Endothelial cell of umbilical vein (primary cell): ENCODE measurements at regions not wholly inside any gene's neighbourhood (a gene's known extent, or its start where the extent isn't known, plus 50 kb on each side); places are given as distances from the start of the nearest gene placed in this dataset.

Experiments
- BruUV-seq: library from RNA; stranded (reverse); fragments of 400-500 nt; replicated peaks from 2 replicates; lab custom pipeline; 2021; lab: Mats Ljungman, UMichigan
- CTCF ChIA-PET: fragments of 300-600, 350-600 bp; sonication (Branson Sonifier 250); formaldehyde crosslinking; loops from one replicate; lab custom pipeline; 2021; ENCODE audit warnings: antibody characterized with exemption, inconsistent platforms; lab: Charles Lee
- POLR2A ChIA-PET: fragments of 300-600, 350-600 bp; sonication (Branson Sonifier 250); formaldehyde crosslinking; loops from one replicate; lab custom pipeline; 2021; ENCODE audit warnings: antibody characterized with exemption, inconsistent platforms; lab: Charles Lee
- DNase-seq: peaks from one replicate; pipeline ENCODE4 v3.0.0-alpha.2; 2011; ENCODE audit warnings: low read depth, low spot score
- FAIRE-seq: peaks from 2 replicates; lab custom pipeline; 2011; peaks lifted over from hg19 to GRCh38; lab: Jason Lieb, UNC
- H2AFZ ChIP-seq: 2 replicates; pipeline ENCODE4 v1.6.0; 2012; ENCODE audit warnings: low read depth, low read length, control low read depth, inconsistent platforms
- H3K27ac ChIP-seq: 2 replicates; pipeline ENCODE4 v1.5.1; 2011; ENCODE audit warnings: low read depth, mild to moderate bottlenecking, control low read depth, low read length, moderate library complexity; ENCODE audit not compliant: insufficient read depth
- H3K27me3 ChIP-seq, 2 experiments: 2 replicates each; pipeline versions ENCODE4 v1.6.0 to v1.6.1; 2011; ENCODE audit warnings: low read length in 2 of 2, mixed read lengths in 1 of 2; ENCODE audit not compliant: control insufficient read depth in 2 of 2, insufficient read depth in 2 of 2
- H3K36me3 ChIP-seq, 2 experiments: 2 replicates in 1 of 2; 3 replicates in 1 of 2; pipeline ENCODE4 v1.5.1; 2011; ENCODE audit warnings: low read length in 2 of 2, mild to moderate bottlenecking in 1 of 2, moderate library complexity in 1 of 2; ENCODE audit not compliant: control insufficient read depth in 2 of 2, insufficient read depth in 2 of 2; ENCODE audit errors: extremely low read depth in 1 of 2
- H3K4me1 ChIP-seq: 3 replicates; pipeline ENCODE4 v1.5.1; 2011; ENCODE audit warnings: mild to moderate bottlenecking, low read length; ENCODE audit not compliant: control insufficient read depth, insufficient read depth; ENCODE audit errors: extremely low read depth
- H3K4me2 ChIP-seq: 2 replicates; pipeline ENCODE4 v1.6.1; 2011; ENCODE audit warnings: low read length, control low read depth, mixed read lengths; ENCODE audit not compliant: insufficient read depth
- H3K4me3 ChIP-seq, 3 experiments: fragments of 200-600 bp in 1 of 3; sonication (generic), shearing (Covaris generic) in 1 of 3; replicated peaks in 1 of 3; 2 replicates each; pipeline ENCODE4 v1.5.1; 2011 to 2016; ENCODE audit warnings: control low read depth in 3 of 3, low read length in 3 of 3, mild to moderate bottlenecking in 2 of 3, inconsistent platforms in 1 of 3, low read depth in 1 of 3, moderate library complexity in 1 of 3; ENCODE audit not compliant: insufficient read depth in 1 of 3
- H3K79me2 ChIP-seq: 2 replicates; pipeline ENCODE4 v1.6.0; 2012; ENCODE audit warnings: low read length, inconsistent platforms; ENCODE audit not compliant: control insufficient read depth, insufficient read depth
- H3K9ac ChIP-seq: replicated peaks from 2 replicates; pipeline ENCODE3; 2011; ENCODE audit warnings: low read length, control low read depth; ENCODE audit not compliant: insufficient read depth; ENCODE audit errors: extremely low read depth
- H3K9me1 ChIP-seq: replicated peaks from 3 replicates; pipeline ENCODE4 v1.6.0; 2011; ENCODE audit warnings: mild to moderate bottlenecking, low read length; ENCODE audit not compliant: control insufficient read depth, insufficient read depth; ENCODE audit errors: extremely low read depth
- H3K9me3 ChIP-seq: replicated peaks from 2 replicates; pipeline ENCODE4 v1.5.1; 2012; ENCODE audit warnings: low read length, inconsistent platforms; ENCODE audit not compliant: control insufficient read depth, insufficient read depth
- H4K20me1 ChIP-seq: replicated peaks from 2 replicates; pipeline ENCODE3; 2011; ENCODE audit warnings: mild to moderate bottlenecking, low read length; ENCODE audit not compliant: control insufficient read depth, insufficient read depth; ENCODE audit errors: extremely low read depth
- EZH2 ChIP-seq: IDR thresholded peaks from 2 replicates; pipeline ENCODE4 v1.6.1; 2012; ENCODE audit warnings: borderline replicate concordance, low read depth, mild to moderate bottlenecking, moderate library complexity, low read length, inconsistent platforms; ENCODE audit not compliant: severe bottlenecking
- FOS ChIP-seq: IDR thresholded peaks from 2 replicates; pipeline ENCODE4 v1.6.1; 2011; ENCODE audit warnings: mild to moderate bottlenecking, low read length, moderate library complexity, borderline replicate concordance; ENCODE audit not compliant: insufficient read depth
- GATA2 ChIP-seq: IDR thresholded peaks from 2 replicates; pipeline ENCODE4 v1.7.0; 2011; ENCODE audit warnings: low read depth, mild to moderate bottlenecking, moderate library complexity, mixed read lengths, low read length; ENCODE audit not compliant: insufficient read length, insufficient read depth
- JUN ChIP-seq: IDR thresholded peaks from 2 replicates; pipeline ENCODE4 v1.6.1; 2011; ENCODE audit warnings: borderline replicate concordance, low read depth; ENCODE audit not compliant: insufficient read length, insufficient read depth
- MYC ChIP-seq: IDR thresholded peaks from one replicate; pipeline ENCODE4 v1.6.1; 2011; ENCODE audit warnings: mild to moderate bottlenecking, low read depth, low read length
- POLR2A ChIP-seq: IDR thresholded peaks from 2 replicates; pipeline ENCODE4 v1.6.1; 2012; ENCODE audit warnings: low read depth, mild to moderate bottlenecking, control low read depth, low read length
- POLR2AphosphoS5 ChIP-seq: IDR thresholded peaks from 2 replicates; pipeline ENCODE4 v1.6.1; 2012; ENCODE audit warnings: low read depth, mild to moderate bottlenecking, control low read depth, low read length, moderate library complexity; ENCODE audit not compliant: insufficient read depth
- dilution Hi-C: fragments of 300-500 bp; cut with MboI; formaldehyde crosslinking; loops from one replicate; pipeline ENCODE4 v1.15.0; 2019; ENCODE audit warnings: low sequenced_read_pairs; ENCODE audit not compliant: extremely low pct_ligation_motif_present
- intact Hi-C: fragments of 100-400 bp; cut with micrococcal nuclease; formaldehyde crosslinking; loops from one replicate; pipeline ENCODE4 v1.10.0; 2022
- TF ChIP-seq, protein P1 (sequence below): IDR thresholded peaks from 2 replicates; pipeline ENCODE4 v1.6.1; 2011; ENCODE audit not compliant: insufficient read depth, insufficient read length
- TF ChIP-seq, protein P2 (sequence below), 2 donors: IDR thresholded peaks; 1 replicate in 1 of 2; 2 replicates in 1 of 2; pipeline ENCODE4 v1.5.1; 2011; ENCODE audit warnings: low read length in 2 of 2, mild to moderate bottlenecking in 2 of 2, moderate library complexity in 2 of 2, control low read depth in 1 of 2, inconsistent platforms in 1 of 2, low read depth in 1 of 2; ENCODE audit not compliant: insufficient read depth in 1 of 2; ENCODE audit errors: extremely low read depth in 1 of 2

DNA sequence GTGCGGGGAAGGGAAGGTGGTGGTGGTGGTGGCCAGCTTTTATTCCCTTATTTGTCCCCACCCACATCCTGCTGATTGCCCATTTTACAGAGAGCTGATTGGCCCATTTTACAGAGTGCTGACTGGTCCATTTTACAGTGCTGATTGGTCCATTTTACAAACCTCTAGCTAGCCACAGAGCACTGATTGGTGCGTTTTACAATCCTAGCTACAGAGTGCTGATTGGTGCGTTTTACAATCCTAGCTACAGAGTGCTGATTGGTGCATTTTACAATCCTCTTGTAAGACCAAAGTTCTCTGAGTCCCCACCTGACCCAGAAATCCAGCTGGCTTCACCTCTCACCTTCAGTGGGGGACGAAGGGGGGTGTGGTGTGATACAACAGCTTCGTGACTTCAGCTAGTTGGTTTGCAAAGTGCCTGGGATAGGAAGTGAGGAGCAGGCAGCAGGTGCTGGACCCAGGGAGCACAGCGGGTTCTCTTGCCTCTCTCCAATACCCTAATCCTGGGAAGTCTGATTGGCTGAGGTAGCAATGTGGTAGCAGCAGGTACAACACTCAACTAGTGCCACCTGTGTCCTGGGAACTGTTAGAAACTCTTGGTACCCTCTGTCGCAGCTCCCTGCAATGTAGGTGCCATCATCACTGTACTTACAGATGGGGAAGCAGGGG is 92.1 kb downstream of the BARX1 start:
- no peak for TF ChIP-seq POLR2A
- TF ChIP-seq POLR2AphosphoS5, result no peak
- no peak for TF ChIP-seq GATA2
- no peak for TF ChIP-seq MYC
- TF ChIP-seq, protein P1, sequence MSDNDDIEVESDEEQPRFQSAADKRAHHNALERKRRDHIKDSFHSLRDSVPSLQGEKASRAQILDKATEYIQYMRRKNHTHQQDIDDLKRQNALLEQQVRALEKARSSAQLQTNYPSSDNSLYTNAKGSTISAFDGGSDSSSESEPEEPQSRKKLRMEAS, result no peak
- TF ChIP-seq, protein P2, sequence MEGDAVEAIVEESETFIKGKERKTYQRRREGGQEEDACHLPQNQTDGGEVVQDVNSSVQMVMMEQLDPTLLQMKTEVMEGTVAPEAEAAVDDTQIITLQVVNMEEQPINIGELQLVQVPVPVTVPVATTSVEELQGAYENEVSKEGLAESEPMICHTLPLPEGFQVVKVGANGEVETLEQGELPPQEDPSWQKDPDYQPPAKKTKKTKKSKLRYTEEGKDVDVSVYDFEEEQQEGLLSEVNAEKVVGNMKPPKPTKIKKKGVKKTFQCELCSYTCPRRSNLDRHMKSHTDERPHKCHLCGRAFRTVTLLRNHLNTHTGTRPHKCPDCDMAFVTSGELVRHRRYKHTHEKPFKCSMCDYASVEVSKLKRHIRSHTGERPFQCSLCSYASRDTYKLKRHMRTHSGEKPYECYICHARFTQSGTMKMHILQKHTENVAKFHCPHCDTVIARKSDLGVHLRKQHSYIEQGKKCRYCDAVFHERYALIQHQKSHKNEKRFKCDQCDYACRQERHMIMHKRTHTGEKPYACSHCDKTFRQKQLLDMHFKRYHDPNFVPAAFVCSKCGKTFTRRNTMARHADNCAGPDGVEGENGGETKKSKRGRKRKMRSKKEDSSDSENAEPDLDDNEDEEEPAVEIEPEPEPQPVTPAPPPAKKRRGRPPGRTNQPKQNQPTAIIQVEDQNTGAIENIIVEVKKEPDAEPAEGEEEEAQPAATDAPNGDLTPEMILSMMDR (IDR thresholded peaks at IDR 0.05; ENCODE audit: extremely low read depth in 1 of 2, insufficient read depth in 1 of 2, low read depth in 1 of 2, low read length in 2 of 2), result no peak
- no peak for TF ChIP-seq FOS
- no peak for TF ChIP-seq JUN
- no peak for TF ChIP-seq EZH2
- H3K27ac ChIP-seq, result no peak overlapping the region
- BruUV-seq, result no TSS peak
- peaks cover 0 to 5% of the 10 kb centered on the region in 2 experiments for H3K27me3 ChIP-seq
- POLR2A ChIA-PET, result interaction anchor here (0.6 kb wide), 1 partner anchor 855 kb away, joined by 3 read pairs; no protein-coding TSS in a partner anchor
- no peak overlapping the region for H3K4me2 ChIP-seq
- dilution Hi-C loops (no loop called here), intact Hi-C loops (no loop called here)
- DNase-seq (no peak), FAIRE-seq (no peak)
- H3K79me2 ChIP-seq, result no peaks in the 10 kb centered on the region
- no peaks in the 10 kb centered on the region for H4K20me1 ChIP-seq
- H3K9me3 ChIP-seq, result no peaks in the 10 kb centered on the region
- no peak overlapping the region for H3K4me3 ChIP-seq
- H3K9me1 ChIP-seq, result no peaks in the 10 kb centered on the region
- H3K9ac ChIP-seq, result no peak overlapping the region
- CTCF ChIA-PET, result interaction anchor here (1.1 kb wide), 1 partner anchor 13 kb away, joined by 3 read pairs; no protein-coding TSS in a partner anchor
- no peaks in the 10 kb centered on the region for H3K36me3 ChIP-seq
- H2AFZ ChIP-seq, result no peak overlapping the region
- no peaks in the 10 kb centered on the region for H3K4me1 ChIP-seq
